ENCODE measurements at regions not wholly inside any gene's neighbourhood (a gene's known extent, or its start where the extent isn't known, plus 50 kb on each side); places are given as distances from the start of the nearest gene placed in this dataset.

DNA sequence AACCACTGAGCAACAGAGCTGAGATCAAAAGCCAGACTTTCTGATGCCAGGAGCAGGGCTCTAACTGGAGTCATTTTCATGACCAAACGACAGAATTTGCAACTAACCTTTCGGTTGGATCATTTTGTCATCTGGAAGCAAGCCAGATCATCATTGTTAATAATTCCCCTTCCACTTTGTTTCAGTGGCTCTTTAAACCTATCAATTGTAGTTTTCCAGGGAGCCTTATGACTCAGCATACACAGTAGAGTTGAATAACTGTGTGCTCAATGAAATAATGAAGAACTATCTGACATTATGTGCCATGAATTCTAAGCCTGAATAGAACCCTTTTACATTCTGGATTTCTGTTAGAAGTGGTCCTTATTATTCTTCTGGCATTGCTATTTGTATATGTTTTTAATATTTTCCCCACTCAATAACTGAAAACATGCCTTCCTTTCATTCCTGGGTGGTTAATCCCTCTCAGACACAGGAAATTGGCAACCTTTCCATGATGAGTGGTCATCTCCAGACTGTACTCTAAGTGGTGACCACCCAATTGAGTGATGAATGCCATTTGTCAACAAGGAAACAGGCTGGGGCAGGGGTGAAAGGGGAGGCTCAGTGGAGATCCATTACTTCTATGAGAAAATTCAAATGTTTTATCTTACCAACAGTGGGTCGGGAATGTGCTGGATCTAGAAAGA, 431.8 kb downstream of the BCOR start:
- Histone ChIP-seq H3K9me3 (ENCODE audit: control insufficient read depth in 1 of 2, insufficient read depth in 1 of 2, low read depth in 1 of 2, low read length in 2 of 2) (no peaks in the 10 kb centered on the region), H3K9ac (ENCODE audit: low read length) (no peak overlapping the region), H3K4me1 (ENCODE audit: control insufficient read depth in 1 of 2, insufficient read depth in 2 of 2, low read length in 2 of 2) (no peaks in the 10 kb centered on the region), H4K20me1 (ENCODE audit: insufficient read depth) (no peaks in the 10 kb centered on the region), H3K4me3 (replicated peaks in 1 of 2; ENCODE audit: low read depth in 1 of 2, low read length in 2 of 2) (no peak overlapping the region), H3K79me2 (ENCODE audit: insufficient read depth, low read length) (no peaks in the 10 kb centered on the region), H3K9me2 (ENCODE audit: insufficient read depth) (no peaks in the 10 kb centered on the region), H3K4me2 (ENCODE audit: low read length) (no peak overlapping the region), H3K36me3 (ENCODE audit: control insufficient read depth in 1 of 2, insufficient read depth in 2 of 2, low read length in 2 of 2) (no peaks in the 10 kb centered on the region), H2AFZ (ENCODE audit: low read depth, low read length, poor library complexity, severe bottlenecking) (no peak overlapping the region), H3K27me3 (ENCODE audit: insufficient read depth, low read length) (no peaks in the 10 kb centered on the region), H3K27ac (ENCODE audit: low read depth, low read length) (no peak overlapping the region)
- intact Hi-C loops (cut with micrococcal nuclease), result no loop called here
- ChIA-PET RAD21 (ENCODE audit: low non-redundant PET in 1 of 2, low total read pairs in 2 of 2, uncharacterized antibody in 2 of 2, unreplicated experiment in 2 of 2) (no interaction called here), CTCF (no interaction called here), POLR2A (no interaction called here)
- no peak for DNase-seq (ENCODE audit: low read depth, low spot score)
- TF ChIP-seq, protein P1, sequence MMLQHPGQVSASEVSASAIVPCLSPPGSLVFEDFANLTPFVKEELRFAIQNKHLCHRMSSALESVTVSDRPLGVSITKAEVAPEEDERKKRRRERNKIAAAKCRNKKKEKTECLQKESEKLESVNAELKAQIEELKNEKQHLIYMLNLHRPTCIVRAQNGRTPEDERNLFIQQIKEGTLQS (IDR thresholded peaks at IDR 0.05), result no peak
- TF ChIP-seq SP1 (IDR thresholded peaks at IDR 0.05; ENCODE audit: low read depth) (no peak), SIN3A (IDR thresholded peaks at IDR 0.05; ENCODE audit: low read depth) (no peak), POLR2AphosphoS5 (IDR thresholded peaks at IDR 0.05; ENCODE audit: low read depth, low read length) (no peak), YY1 (IDR thresholded peaks at IDR 0.05; ENCODE audit: extremely low read depth, insufficient replicate concordance, low read depth, low read length) (no peak), POLR2A (IDR thresholded peaks at IDR 0.05; ENCODE audit: borderline replicate concordance, extremely low read depth, insufficient read depth, insufficient read length) (no peak), EZH2 (IDR thresholded peaks at IDR 0.05) (no peak), ELF1 (IDR thresholded peaks at IDR 0.05; ENCODE audit: borderline replicate concordance, low read depth) (no peak)
- no TSS peak for BruUV-seq (replicated peaks)
- no peak for ATAC-seq

DNA sequence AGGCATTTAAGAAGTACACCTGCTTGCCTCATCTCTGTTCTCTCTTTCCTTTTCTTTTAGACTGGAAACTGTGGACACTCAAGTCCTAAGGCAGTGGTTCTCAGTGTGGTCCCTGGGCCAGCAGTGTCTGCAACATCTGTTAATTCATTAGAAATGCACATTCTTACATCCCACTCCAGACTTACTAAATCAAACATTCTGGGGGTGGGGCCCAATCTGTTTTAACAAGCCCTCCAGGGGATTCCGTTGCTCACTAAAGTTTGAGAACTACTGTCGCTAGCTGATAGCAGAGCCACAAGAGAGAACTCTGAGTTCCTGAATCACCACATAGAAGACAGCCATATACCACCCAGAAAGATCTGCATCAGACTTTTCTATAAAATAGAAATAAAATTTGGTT, 430.6 kb downstream of the BCOR start:
- no peaks in the 10 kb centered on the region for H3K36me3 ChIP-seq (ENCODE audit: control insufficient read depth in 1 of 2, insufficient read depth in 2 of 2, low read length in 2 of 2)
- DNase-seq (ENCODE audit: low read depth, low spot score) (no peak), ATAC-seq (no peak)
- ChIA-PET POLR2A (no interaction called here), RAD21 (ENCODE audit: low non-redundant PET in 1 of 2, low total read pairs in 2 of 2, uncharacterized antibody in 2 of 2, unreplicated experiment in 2 of 2) (no interaction called here), CTCF (no interaction called here)
- intact Hi-C loops (cut with micrococcal nuclease), result no loop called here
- no peaks in the 10 kb centered on the region for H4K20me1 ChIP-seq (ENCODE audit: insufficient read depth)
- H2AFZ ChIP-seq (ENCODE audit: low read depth, low read length, poor library complexity, severe bottlenecking), result no peak overlapping the region
- no peaks in the 10 kb centered on the region for H3K27me3 ChIP-seq (ENCODE audit: insufficient read depth, low read length)
- H3K4me3 ChIP-seq (replicated peaks in 1 of 2; ENCODE audit: low read depth in 1 of 2, low read length in 2 of 2), result no peak overlapping the region
- no peak for TF ChIP-seq ZFX (IDR thresholded peaks at IDR 0.05)
- TF ChIP-seq YY1 (IDR thresholded peaks at IDR 0.05; ENCODE audit: extremely low read depth, insufficient replicate concordance, low read depth, low read length), result no peak
- TF ChIP-seq RAD21 (IDR thresholded peaks at IDR 0.05; ENCODE audit: low read depth), result no peak
- TF ChIP-seq, protein P2, sequence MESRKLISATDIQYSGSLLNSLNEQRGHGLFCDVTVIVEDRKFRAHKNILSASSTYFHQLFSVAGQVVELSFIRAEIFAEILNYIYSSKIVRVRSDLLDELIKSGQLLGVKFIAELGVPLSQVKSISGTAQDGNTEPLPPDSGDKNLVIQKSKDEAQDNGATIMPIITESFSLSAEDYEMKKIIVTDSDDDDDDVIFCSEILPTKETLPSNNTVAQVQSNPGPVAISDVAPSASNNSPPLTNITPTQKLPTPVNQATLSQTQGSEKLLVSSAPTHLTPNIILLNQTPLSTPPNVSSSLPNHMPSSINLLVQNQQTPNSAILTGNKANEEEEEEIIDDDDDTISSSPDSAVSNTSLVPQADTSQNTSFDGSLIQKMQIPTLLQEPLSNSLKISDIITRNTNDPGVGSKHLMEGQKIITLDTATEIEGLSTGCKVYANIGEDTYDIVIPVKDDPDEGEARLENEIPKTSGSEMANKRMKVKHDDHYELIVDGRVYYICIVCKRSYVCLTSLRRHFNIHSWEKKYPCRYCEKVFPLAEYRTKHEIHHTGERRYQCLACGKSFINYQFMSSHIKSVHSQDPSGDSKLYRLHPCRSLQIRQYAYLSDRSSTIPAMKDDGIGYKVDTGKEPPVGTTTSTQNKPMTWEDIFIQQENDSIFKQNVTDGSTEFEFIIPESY (IDR thresholded peaks at IDR 0.05; ENCODE audit: extremely low read depth, insufficient replicate concordance, low read length), result no peak
- TF ChIP-seq EZH2 (IDR thresholded peaks at IDR 0.05), result no peak
- TF ChIP-seq, protein P1 (IDR thresholded peaks at IDR 0.05), result no peak
- no peak for TF ChIP-seq EZH2phosphoT487 (IDR thresholded peaks at IDR 0.05; ENCODE audit: borderline replicate concordance)
- TF ChIP-seq JUND (IDR thresholded peaks at IDR 0.05), result no peak
- no peak for TF ChIP-seq CEBPB (IDR thresholded peaks at IDR 0.05; ENCODE audit: low read depth)
- TF ChIP-seq, protein P3, sequence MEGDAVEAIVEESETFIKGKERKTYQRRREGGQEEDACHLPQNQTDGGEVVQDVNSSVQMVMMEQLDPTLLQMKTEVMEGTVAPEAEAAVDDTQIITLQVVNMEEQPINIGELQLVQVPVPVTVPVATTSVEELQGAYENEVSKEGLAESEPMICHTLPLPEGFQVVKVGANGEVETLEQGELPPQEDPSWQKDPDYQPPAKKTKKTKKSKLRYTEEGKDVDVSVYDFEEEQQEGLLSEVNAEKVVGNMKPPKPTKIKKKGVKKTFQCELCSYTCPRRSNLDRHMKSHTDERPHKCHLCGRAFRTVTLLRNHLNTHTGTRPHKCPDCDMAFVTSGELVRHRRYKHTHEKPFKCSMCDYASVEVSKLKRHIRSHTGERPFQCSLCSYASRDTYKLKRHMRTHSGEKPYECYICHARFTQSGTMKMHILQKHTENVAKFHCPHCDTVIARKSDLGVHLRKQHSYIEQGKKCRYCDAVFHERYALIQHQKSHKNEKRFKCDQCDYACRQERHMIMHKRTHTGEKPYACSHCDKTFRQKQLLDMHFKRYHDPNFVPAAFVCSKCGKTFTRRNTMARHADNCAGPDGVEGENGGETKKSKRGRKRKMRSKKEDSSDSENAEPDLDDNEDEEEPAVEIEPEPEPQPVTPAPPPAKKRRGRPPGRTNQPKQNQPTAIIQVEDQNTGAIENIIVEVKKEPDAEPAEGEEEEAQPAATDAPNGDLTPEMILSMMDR (IDR thresholded peaks at IDR 0.05 in 2 of 3, conservative IDR thresholded peaks at IDR 0.05 in 1 of 3; ENCODE audit: borderline replicate concordance in 1 of 3, insufficient read depth in 1 of 3, low read depth in 2 of 3, low read length in 2 of 3), result no peak
- no peak for TF ChIP-seq EGR1 (IDR thresholded peaks at IDR 0.05; ENCODE audit: low read depth)
- TF ChIP-seq SP1 (IDR thresholded peaks at IDR 0.05; ENCODE audit: low read depth), result no peak
- no peak for TF ChIP-seq ZNF274 (IDR thresholded peaks at IDR 0.05; ENCODE audit: low read depth, low read length)
- no peak overlapping the region for H3K9ac ChIP-seq (ENCODE audit: low read length)
- H3K4me1 ChIP-seq (ENCODE audit: control insufficient read depth in 1 of 2, insufficient read depth in 2 of 2, low read length in 2 of 2), result no peaks in the 10 kb centered on the region
- no peak overlapping the region for H3K27ac ChIP-seq (ENCODE audit: low read depth, low read length)
- BruUV-seq (replicated peaks), result no TSS peak
- no peaks in the 10 kb centered on the region for H3K9me3 ChIP-seq (ENCODE audit: control insufficient read depth in 1 of 2, insufficient read depth in 1 of 2, low read depth in 1 of 2, low read length in 2 of 2)
- H3K4me2 ChIP-seq (ENCODE audit: low read length), result no peak overlapping the region
- no peaks in the 10 kb centered on the region for H3K9me2 ChIP-seq (ENCODE audit: insufficient read depth)
- H3K79me2 ChIP-seq (ENCODE audit: insufficient read depth, low read length), result no peaks in the 10 kb centered on the region

All from HCT116 (cell line).